ENCODE measurements at regions not wholly inside any gene's neighbourhood (a gene's known extent, or its start where the extent isn't known, plus 50 kb on each side); places are given as distances from the start of the nearest gene placed in this dataset.

DNA sequence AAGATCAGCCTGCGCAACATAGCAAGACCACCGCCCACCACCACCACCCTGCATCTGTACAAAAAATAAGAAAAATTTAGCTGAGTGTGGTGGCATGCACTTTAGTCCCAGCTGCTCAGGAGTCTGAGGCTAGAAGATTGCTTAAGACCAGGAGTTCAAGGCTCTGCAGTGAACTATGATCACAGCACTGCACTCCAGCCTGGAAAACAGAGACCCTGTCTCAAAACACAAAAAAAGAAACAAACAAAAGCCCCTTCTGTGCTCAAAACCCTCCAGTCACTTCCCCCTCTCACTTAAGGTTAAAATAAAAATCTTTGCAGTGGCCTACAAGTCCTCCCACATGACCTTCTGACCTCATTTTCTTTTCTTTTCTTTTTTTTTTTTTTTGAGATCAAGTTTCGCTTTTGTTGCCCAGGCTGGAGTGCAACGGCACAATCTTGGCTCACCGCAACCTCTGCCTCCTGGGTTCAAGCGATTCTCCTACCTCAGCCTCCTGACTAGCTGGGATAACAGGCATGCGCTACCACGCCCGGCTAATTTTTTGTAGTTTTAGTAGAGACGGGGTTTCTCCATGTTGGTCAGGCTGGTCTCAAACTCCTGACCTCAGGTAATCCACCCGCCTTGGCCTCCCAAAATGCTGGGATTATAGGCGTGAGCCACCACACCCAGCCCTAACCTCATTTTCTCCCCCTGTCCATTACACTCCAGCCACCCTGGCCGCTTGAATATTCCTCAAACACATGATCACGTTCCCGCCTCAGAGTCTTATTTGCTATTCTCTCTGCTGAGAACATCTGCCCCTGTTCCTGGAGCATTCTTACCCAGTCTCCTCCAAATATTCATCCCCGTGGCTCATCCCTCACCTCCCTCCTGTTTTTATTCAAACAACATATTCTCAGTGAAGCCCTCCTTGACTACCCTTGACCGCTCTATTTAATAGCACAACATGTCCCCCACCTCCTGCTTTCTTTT, 126.6 kb upstream of the MED13 start:
- H3K4me3 ChIP-seq = no peak overlapping the region
- WGBS, 10 experiments = 26 to 100% (median 71%) methylated on average over 1 to 16 of the region's 17 CpGs
- no peak overlapping the region for H3K27ac ChIP-seq
- H3K4me1 ChIP-seq (replicated peaks in 1 of 2) = no peaks in the 10 kb centered on the region
- in situ Hi-C loops (cut with MboI; ENCODE audit: low pct_unique_long_range_greater_than_20kb in 2 of 9, low sequenced_read_pairs in 9 of 9, unreplicated experiment in 9 of 9) = no loop called here
- peak in 3 of 8 experiments; percentile 43 to 58 (median 58) for ATAC-seq (replicated peaks in 6 of 8)

DNA sequence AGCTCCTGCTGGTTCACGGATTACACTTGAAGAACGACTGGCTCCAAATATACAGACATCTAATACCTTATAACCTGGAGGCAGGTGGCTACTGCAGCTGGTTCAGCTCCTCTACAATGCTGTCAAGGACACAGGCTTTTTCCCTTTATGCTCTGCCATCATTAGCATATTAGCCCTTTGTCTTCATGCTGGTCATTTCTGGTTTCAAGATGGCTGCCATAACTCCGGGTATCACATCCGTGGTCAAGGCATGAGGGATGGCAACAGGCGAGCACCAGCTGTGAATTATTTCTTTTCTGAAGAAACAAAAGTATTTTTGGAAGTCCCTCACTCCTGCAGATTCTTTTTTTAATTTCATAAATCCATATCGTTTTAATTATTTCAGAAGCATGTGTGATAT, 124.3 kb upstream of the MED13 start:
- 0 to 100% (median 73%) methylated on average over 1 to 6 of the region's 6 CpGs; no CpG with 5 or more reads in 2 of the 10 experiments for WGBS, 10 experiments
- H3K27ac ChIP-seq = no peak overlapping the region
- no peak overlapping the region for H3K4me3 ChIP-seq
- in situ Hi-C loops (cut with MboI; ENCODE audit: low pct_unique_long_range_greater_than_20kb in 2 of 9, low sequenced_read_pairs in 9 of 9, unreplicated experiment in 9 of 9) = no loop called here
- ATAC-seq (replicated peaks in 6 of 8) = no peak
- H3K4me1 ChIP-seq (replicated peaks in 1 of 2) = no peaks in the 10 kb centered on the region

DNA sequence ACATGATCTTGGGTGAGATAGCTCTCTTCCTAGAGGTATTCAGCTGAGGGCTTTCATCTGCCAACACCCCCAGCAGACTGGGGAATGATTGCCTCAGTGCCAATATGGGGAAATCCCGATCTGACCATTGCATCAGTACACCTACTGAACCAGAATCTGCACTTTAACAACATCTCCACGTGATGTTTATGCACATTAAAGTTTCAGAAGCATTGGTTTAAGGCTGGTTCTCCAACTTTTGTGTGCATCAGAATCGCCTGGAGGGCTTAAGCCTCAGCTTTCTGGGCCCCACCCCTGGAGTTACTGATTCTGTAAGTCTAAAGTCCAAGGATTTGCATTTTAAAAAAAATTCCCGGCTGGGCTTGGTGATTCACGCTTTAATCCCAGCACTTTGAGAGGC, 123.6 kb upstream of the MED13 start:
- in situ Hi-C loops (cut with MboI; ENCODE audit: low pct_unique_long_range_greater_than_20kb in 2 of 9, low sequenced_read_pairs in 9 of 9, unreplicated experiment in 9 of 9) = no loop called here
- WGBS, 10 experiments = 0 to 100% (median 17%) methylated on average over 1 to 4 of the region's 5 CpGs; no CpG with 5 or more reads in 3 of the 10 experiments
- Histone ChIP-seq H3K4me1 (replicated peaks in 1 of 2) (no peaks in the 10 kb centered on the region), H3K4me3 (no peak overlapping the region), H3K27ac (no peak overlapping the region)
- ATAC-seq (replicated peaks in 6 of 8) = peak in 3 of 8 experiments; percentile 83 to 90 (median 88)

DNA sequence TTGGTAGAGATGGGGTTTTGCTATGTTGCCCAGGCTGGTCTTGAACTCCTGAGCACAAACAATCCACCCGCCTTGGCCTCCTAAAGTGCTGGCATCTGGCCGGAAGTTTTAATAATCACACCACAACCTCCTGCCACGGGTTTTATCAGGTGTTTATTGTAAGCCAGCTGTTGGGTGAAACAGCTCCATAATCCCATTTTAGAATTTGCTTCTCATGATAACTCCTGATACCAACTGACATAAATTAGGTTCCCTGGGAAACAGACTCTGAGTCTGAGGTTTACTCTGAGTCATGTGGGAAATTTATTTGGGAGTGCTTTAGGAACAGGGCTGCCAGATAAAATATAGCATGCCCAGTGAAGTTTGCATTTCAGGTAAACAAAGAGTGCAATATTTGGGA, 122.6 kb upstream of the MED13 start:
- Histone ChIP-seq H3K27ac (no peak overlapping the region), H3K4me3 (no peak overlapping the region), H3K4me1 (replicated peaks in 1 of 2) (no peaks in the 10 kb centered on the region)
- ATAC-seq (replicated peaks in 6 of 8) = no peak
- 46 to 100% (median 93%) methylated on average over 1 to 3 of the region's 3 CpGs; no CpG with 5 or more reads in 6 of the 10 experiments for WGBS, 10 experiments
- in situ Hi-C loops (cut with MboI; ENCODE audit: low pct_unique_long_range_greater_than_20kb in 2 of 9, low sequenced_read_pairs in 9 of 9, unreplicated experiment in 9 of 9) = no loop called here

DNA sequence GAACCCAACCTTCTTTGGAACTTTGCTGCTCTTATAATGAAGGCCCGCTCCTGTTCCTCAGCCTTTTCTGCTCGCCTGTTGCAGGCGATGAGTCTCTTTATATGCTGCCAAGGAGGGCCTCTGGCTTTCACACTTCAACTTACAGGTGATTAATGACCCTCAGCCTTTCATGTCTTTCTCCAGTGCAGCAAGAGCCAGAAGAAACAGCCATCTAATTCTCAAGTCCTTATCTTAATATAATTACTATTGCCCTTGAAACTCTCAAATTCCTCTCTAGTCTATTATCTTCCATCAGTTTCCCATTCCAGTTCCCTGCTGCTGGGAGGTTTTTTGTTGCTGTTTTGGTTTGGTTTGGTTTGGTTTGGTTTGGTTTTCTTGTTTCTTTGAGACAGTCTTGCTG, 121.8 kb upstream of the MED13 start:
- WGBS, 10 experiments = 33 to 92% (median 67%) methylated on average over 1 to 3 of the region's 3 CpGs; no CpG with 5 or more reads in 4 of the 10 experiments
- in situ Hi-C loops (cut with MboI; ENCODE audit: low pct_unique_long_range_greater_than_20kb in 2 of 9, low sequenced_read_pairs in 9 of 9, unreplicated experiment in 9 of 9) = no loop called here
- Histone ChIP-seq H3K4me1 (replicated peaks in 1 of 2) (no peaks in the 10 kb centered on the region), H3K27ac (no peak overlapping the region), H3K4me3 (no peak overlapping the region)
- peak in 1 of 8 experiments; percentile 25 for ATAC-seq (replicated peaks in 6 of 8)

DNA sequence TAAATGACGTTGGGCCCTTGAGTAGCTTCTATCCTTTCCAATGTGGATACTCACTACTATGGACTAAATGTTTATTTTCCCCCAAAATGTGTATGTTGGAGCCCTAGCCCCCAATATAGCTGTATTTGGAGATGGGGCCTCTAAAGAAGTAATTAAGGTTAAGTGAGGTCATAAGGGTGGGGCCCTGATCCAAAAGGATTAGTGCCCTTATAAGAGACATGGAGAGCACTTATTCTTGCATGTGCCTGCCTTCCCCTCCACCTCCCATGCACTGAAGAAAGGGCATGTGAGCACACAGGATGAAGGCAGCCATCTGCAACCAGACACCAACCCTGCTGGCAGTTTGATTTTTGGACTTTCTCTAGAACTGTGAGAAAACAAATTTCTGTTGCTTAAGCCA, 115.7 kb upstream of the MED13 start:
- Histone ChIP-seq H3K4me1 (replicated peaks in 1 of 2) (no peaks in the 10 kb centered on the region), H3K4me3 (no peak overlapping the region), H3K27ac (no peak overlapping the region)
- in situ Hi-C loops (cut with MboI; ENCODE audit: low pct_unique_long_range_greater_than_20kb in 2 of 9, low sequenced_read_pairs in 9 of 9, unreplicated experiment in 9 of 9) = no loop called here
- no peak for ATAC-seq (replicated peaks in 6 of 8)
- 56 to 100% (median 80%) methylated on average over 1 of the region's 1 CpG; no CpG with 5 or more reads in 5 of the 10 experiments for WGBS, 10 experiments

DNA sequence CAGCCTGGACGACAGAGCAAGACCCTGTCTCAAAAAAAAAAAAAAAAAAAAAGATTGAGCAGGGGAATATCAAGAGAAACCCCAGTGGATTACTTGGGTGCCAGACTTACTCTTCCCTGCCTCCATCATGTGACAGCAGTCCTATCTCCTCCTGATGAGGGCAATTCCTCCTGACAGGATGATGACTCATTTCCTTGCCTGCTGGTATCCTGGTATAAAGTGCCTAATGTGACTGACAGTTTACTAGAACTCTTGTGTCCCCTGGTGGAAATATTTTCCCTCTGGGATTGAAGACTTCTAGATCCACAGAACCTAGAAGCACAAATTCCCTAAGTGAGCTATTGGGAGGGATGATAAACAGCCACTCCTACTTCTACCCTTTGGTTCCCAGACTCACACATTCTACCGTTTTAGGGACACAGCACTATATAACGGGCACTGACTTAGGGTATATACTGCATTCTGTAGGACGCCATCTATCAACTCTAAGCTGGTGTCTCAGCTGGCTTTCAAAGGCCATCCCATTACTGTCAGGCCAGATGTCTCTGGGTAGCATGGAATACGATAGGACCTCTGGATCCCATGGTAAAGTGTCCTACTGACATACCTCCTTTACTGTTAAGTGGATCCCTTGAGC, 114.6 kb upstream of the MED13 start:
- Histone ChIP-seq H3K27ac (no peak overlapping the region), H3K4me1 (replicated peaks in 1 of 2) (no peaks in the 10 kb centered on the region), H3K4me3 (no peak overlapping the region)
- peak in 1 of 8 experiments; percentile 34 for ATAC-seq (replicated peaks in 6 of 8)
- 59 to 100% (median 93%) methylated on average over 1 to 3 of the region's 5 CpGs; no CpG with 5 or more reads in 2 of the 10 experiments for WGBS, 10 experiments
- in situ Hi-C loops (cut with MboI; ENCODE audit: low pct_unique_long_range_greater_than_20kb in 2 of 9, low sequenced_read_pairs in 9 of 9, unreplicated experiment in 9 of 9) = no loop called here

DNA sequence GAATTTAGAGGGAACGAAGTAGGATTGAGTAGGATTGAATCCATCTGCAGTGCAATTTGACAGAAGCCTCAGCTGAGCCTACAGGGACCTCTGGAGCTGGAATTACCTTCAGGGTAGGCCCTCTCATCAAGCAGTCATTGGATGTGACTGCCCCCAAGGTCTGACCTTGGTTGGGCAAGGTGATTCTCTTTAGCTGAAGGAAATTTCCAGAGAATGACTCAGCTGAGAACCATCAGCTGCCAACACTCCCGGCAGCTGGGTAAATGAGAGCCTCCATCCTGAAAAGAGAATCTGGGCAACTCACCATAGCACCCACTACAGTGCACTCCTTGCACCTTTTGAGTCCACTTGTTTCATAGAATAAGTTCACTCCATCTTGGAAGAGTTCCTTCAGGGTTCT, 113.5 kb upstream of the MED13 start:
- no peak for ATAC-seq (replicated peaks in 6 of 8)
- 20 to 100% (median 89%) methylated on average over 1 to 2 of the region's 2 CpGs; no CpG with 5 or more reads in 2 of the 10 experiments for WGBS, 10 experiments
- in situ Hi-C loops (cut with MboI; ENCODE audit: low pct_unique_long_range_greater_than_20kb in 2 of 9, low sequenced_read_pairs in 9 of 9, unreplicated experiment in 9 of 9) = no loop called here

DNA sequence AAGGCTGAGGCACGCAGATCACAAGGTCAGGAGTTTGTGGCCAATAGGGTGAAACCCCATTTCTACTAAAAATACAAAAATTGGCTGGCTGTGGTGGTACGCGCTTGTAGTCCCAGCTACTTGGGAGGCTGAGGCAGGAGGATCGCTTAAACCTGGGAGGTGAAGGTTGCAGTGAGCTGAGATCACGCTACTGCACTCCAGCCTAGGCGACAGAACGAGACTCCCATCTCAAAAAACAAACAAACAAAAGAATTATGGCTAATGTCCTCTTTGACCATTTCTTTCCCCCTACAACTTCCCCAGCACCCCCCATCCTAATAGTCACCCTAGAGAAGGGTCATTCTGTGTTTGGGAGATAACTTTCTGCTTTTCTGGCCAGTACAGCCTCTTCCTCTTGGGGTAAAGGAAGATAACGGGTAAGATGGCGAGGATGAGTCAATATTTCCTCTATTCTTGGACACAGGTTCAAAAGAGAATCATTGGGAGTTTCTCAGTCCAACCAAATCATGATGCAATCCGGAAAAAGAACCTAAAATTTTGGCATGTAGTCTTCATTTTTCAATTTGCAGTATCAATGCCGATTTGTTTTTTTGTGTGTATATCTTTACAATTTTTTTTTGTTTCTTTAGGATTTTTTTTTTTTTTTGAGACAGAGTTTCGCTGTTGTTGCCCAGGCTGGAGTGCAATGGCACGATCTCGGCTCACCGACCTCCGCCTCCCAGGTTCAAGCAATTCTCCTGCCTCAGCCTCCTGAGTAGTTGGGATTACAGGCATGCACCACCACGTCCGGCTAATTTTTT, 107.6 kb upstream of the MED13 start:
- WGBS, 10 experiments = 64 to 97% (median 86%) methylated on average over 8 to 15 of the region's 18 CpGs
- no peak overlapping the region for H3K4me3 ChIP-seq
- H3K4me1 ChIP-seq (replicated peaks in 1 of 2) = no peaks in the 10 kb centered on the region
- in situ Hi-C loops (cut with MboI; ENCODE audit: low pct_unique_long_range_greater_than_20kb in 2 of 9, low sequenced_read_pairs in 9 of 9, unreplicated experiment in 9 of 9) = no loop called here
- ATAC-seq (replicated peaks in 6 of 8) = no peak
- no peak overlapping the region for H3K27ac ChIP-seq

More for the DNA sequence above, 113.5 kb upstream of the MED13 start:
- Histone ChIP-seq H3K4me1 (replicated peaks in 1 of 2) (no peaks in the 10 kb centered on the region), H3K4me3 (no peak overlapping the region), H3K27ac (no peak overlapping the region)

DNA sequence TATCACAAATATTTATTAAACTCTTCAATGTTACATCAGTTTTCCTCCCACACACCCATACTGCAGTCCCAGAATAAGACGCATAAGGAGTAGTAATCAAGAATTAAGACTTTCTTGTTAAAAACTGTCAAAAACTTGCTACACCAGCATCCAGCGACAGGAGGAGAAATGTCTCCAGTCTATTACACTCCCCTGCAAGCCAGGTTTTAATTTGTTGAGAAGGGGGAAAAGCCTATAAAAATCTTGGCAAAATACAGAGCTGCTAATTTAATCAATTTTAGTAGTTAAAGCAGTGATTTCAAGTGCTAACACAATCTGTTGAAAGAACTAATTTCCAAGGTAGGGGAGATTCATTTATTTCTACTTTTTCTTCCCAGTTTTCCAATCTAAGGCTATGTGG, 102.0 kb upstream of the MED13 start:
- 20 to 100% (median 80%) methylated on average over 1 to 2 of the region's 2 CpGs; no CpG with 5 or more reads in 1 of the 10 experiments for WGBS, 10 experiments
- in situ Hi-C loops (cut with MboI; ENCODE audit: low pct_unique_long_range_greater_than_20kb in 2 of 9, low sequenced_read_pairs in 9 of 9, unreplicated experiment in 9 of 9) = no loop called here
- no peak for ATAC-seq (replicated peaks in 6 of 8)
- H3K4me3 ChIP-seq = no peak overlapping the region
- H3K4me1 ChIP-seq (replicated peaks in 1 of 2) = no peaks in the 10 kb centered on the region
- no peak overlapping the region for H3K27ac ChIP-seq

DNA sequence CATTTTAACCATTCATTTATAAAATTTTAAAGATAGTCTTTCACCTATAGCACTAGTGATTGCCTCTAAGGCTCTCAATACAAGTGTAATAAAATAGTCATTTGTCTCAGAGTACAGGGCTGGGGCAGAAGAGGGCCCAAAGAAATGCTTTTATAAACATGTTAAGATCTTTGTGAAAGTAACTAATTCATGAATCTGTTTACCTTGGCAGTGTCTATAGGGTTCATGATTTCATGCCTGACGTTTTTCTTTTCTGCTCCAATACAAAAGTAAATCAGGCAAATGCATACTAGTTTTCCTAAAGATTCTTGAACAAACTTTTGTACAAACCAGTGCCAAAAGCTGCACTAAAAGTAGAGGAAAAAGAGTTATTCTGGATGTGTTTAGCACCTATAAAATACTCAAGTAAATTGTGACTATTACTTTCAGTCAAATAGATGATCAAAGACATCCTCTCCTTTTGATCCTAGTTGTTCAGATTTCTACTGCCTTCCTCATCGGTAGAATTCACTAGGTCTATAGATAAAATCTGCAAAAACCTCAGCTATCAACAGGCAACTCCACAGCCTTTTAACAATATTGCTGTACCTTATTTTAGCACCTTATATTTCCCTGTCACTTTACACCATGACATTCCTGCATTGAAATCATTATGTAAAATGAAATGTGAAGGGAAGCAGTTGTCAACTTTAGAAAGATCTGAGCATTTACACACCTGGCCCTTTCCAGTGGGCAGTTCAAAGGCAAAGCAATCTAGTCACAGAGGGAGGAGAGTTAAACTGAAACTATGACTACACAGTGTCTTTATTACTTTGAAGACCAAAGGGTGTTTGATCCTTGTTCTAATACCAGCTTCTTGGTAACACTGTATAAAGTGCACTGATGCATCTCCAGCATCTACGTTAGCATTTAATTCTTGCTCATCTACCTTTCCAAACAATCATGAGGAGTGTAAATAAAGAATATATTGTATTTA, 100.0 kb upstream of the MED13 start:
- H3K4me1 ChIP-seq (replicated peaks in 1 of 2) = no peaks in the 10 kb centered on the region
- WGBS, 10 experiments = 0 to 64% (median 17%) methylated on average over 1 to 3 of the region's 3 CpGs
- no peak overlapping the region for H3K27ac ChIP-seq
- peak in 2 of 8 experiments; percentile 23 to 78 for ATAC-seq (replicated peaks in 6 of 8)
- H3K4me3 ChIP-seq = no peak overlapping the region
- in situ Hi-C loops (cut with MboI; ENCODE audit: low pct_unique_long_range_greater_than_20kb in 2 of 9, low sequenced_read_pairs in 9 of 9, unreplicated experiment in 9 of 9) = no loop called here

DNA sequence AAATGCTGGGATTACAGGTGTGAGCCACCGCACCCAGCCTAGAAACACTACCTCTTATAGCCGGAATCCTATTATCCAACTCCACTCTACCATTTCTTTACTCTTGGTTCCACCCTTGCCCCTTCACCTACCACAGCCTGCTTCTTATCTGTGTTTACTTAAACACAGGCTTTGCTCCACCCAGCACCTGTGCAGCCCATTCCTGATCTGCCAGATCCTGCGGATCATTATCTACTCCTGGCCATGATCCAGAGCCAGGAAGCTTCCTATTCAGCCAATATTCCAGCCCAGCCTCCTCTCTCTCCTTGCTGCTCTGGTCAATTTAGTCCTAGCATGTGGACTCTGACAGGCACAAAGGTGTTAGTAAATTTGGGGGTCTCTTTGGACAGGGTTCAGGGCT, 98.8 kb upstream of the MED13 start:
- Histone ChIP-seq H3K27ac (no peak overlapping the region), H3K4me1 (replicated peaks in 1 of 2) (no peaks in the 10 kb centered on the region), H3K4me3 (no peak overlapping the region)
- ATAC-seq (replicated peaks in 6 of 8) = no peak
- WGBS, 10 experiments = 20 to 100% (median 100%) methylated on average over 1 to 3 of the region's 3 CpGs; no CpG with 5 or more reads in 5 of the 10 experiments
- in situ Hi-C loops (cut with MboI; ENCODE audit: low pct_unique_long_range_greater_than_20kb in 2 of 9, low sequenced_read_pairs in 9 of 9, unreplicated experiment in 9 of 9) = no loop called here

Data from motor neuron (in vitro differentiated cells).